ENCODE measurements at regions not wholly inside any gene's neighbourhood (a gene's known extent, or its start where the extent isn't known, plus 50 kb on each side); places are given as distances from the start of the nearest gene placed in this dataset.

GRCh38 chr20:39961637-39962244, 727.3 kb downstream of the MAFB start:
- TF ChIP-seq POLR2AphosphoS5 (IDR thresholded peaks at IDR 0.05; ENCODE audit: low read depth, low read length), result no peak
- no peak for TF ChIP-seq TAF1 (IDR thresholded peaks at IDR 0.05; ENCODE audit: low read depth, low read length)

All from GM12891 (cell line).